ENCODE measurements at regions not wholly inside any gene's neighbourhood (a gene's known extent, or its start where the extent isn't known, plus 50 kb on each side); places are given as distances from the start of the nearest gene placed in this dataset.
"Not testable (repeated sequence)": the region's sequence is repeated elsewhere in the genome, so short reads cannot be mapped to it uniquely, and the experiment has no call there.

DNA sequence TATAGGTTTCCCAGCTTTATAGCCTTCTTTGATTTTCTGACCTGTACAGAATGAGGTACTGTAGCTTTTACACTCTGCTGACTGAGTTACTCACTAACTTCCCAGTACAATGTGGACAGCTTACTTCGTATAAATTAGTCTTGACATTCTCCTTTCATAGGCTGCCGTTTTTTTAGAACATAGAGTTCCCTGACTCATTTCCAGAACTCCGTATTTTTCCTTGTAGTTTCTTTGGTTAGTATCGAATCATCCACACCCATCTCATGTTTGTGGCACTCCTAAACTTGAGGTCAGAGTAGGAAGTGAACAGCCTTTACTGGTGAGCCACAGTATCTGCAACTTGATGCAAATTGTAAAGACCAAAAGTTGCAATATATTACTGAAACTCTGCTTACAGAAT, 303.9 kb downstream of the SLITRK5 start:
- DNase-seq (ENCODE audit: low read depth in 2 of 2, low spot score in 1 of 2), result no peak

DNA sequence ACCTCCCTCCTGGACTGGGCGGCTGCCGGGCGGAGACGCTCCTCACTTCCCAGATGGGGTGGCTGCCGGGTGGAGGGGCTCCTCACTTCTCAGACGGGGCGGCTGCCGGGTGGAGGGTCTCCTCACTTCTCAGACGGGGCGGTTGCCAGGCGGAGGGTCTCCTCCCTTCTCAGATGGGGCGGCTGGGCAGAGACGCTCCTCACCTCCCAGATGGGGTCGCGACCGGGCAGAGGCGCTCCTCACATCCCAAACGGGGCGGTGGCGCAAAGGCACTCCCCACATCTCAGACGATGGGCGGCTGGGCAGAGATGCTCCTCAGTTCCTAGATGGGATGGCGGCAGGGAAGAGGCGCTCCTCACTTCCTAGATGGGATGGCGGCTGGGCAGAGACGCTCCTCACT, 305.5 kb downstream of the SLITRK5 start:
- DNase-seq (ENCODE audit: low read depth in 2 of 2, low spot score in 1 of 2), result not testable (repeated sequence)

DNA sequence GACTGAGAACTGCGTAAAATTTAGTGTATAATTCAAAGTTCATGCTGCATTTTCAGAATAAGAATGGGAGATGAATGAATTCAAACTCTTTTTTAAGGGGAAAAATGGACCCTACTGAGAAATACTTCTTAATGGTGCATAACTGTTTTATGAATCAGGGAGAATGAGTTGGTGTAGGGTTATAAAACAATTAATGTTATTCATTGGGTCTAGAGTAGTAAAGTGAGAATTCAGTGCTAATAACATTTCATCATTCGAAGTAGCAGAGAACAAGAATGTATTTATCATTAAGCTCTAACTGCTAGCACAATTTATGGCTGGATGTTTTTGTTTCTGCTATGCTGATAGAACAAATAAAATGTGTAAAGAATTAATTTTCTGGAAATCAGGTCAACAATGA, 310.2 kb downstream of the SLITRK5 start:
- DNase-seq (ENCODE audit: low read depth in 2 of 2, low spot score in 1 of 2), result no peak

DNA sequence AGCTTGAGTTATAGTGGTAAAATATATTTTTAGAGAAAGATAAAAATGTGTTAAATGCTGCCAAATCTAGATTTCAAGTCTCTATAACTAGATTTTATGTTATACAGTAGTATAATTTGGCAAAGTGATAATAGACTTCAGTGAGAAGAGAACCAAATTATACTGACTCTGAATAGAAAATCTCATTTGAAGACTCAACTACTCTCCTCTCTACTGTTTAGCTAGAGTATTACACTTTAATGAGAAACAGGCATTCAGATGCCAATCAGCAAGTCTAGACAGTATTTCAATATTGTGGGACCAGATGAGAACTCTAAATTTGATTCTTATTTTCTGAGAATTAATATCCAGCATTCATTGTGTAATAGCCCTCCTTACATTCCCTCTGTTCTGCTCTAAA, 311.2 kb downstream of the SLITRK5 start:
- no peak for DNase-seq (ENCODE audit: low read depth in 2 of 2, low spot score in 1 of 2)

DNA sequence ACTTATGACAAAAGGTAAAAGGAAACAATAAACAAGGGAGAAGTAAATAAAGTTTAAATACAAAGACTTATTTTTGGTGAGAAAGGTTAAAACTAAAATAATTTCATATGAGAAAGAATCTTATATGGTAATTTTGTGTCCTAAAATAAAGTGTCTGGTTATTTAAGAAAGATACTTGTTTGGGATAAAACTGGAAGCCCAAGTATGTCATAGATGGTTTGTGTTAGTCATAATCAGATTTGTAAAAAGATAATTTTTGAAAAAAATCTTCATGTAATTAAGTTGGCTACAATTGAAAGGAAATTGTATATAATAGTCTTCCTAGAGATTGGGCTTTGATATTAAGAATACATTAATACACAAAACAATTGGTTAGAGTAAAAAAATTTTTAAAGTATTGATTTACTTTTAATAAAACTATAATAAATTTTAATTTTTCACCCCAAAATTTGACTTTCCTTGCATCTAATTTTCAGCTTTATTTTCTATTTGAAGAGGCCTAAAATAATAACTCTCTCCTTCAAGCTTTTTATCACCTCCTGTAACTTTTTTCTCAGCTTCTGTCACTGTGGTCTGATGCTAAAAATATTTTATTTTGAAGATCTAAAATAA, 315.6 kb downstream of the SLITRK5 start:
- no peak for DNase-seq (ENCODE audit: low read depth in 2 of 2, low spot score in 1 of 2)

DNA sequence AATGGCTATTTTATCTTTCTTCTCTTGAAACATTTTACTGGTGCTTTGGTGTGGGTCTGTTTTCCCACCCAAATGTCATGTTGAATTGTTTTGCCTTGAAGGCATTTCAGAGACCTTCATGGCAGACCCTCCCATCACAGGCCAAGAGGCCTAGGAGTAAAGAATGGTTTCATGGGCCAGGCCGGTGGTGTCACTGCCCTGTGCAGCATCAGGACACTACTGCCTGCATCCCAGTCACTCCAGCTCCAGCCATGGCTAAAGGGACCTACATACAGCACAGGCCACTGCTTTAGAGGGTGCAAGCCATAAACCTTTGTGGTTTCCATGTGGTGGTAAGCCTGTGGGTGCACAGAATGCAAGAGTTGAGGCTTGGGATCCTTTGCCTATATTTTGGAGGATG, 326.9 kb downstream of the SLITRK5 start:
- no peak for DNase-seq (ENCODE audit: low read depth in 2 of 2, low spot score in 1 of 2)

DNA sequence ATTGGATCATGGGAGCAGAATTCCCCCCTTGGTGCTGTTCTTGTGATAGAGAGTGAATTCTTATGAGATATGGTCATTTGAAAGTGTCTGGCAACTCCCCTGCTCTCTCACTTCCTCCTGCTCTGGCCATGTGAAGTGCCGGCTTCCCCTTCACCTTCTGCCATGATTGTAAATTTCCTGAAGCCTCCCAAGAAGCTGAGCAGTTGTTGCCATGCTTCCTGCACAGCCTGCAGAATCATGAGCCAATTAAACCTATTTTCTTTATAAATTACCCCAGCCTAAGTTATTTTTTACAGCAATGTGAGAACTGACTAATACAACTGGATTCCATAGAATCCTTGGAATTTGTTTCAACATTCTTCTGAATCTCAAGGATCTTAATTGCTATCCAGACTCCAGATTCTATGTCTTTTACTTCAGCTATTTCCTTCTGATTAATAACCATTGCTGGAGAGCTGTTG, 328.1 kb downstream of the SLITRK5 start:
- no peak for DNase-seq (ENCODE audit: low read depth in 2 of 2, low spot score in 1 of 2)

DNA sequence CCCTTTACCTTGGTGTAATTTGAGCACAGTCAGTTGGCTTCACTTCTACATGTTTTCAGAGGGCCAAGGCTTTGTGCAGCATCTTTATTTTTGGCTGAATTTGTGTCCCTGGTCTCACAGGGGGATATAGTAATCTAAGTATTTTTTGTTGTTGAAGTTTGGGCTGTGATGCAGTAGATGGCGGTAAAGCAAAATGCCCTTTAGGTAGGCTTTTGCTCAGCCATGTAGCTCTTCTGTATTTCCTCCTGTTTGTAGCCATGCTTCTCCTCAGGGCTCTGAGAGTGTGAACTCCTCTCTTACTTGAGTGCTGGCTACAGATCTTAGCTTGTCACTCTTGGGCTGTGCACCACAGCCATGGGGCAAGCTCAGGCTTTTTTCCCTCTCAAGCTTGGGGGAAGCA, 328.6 kb downstream of the SLITRK5 start:
- DNase-seq (ENCODE audit: low read depth in 2 of 2, low spot score in 1 of 2), result no peak

DNA sequence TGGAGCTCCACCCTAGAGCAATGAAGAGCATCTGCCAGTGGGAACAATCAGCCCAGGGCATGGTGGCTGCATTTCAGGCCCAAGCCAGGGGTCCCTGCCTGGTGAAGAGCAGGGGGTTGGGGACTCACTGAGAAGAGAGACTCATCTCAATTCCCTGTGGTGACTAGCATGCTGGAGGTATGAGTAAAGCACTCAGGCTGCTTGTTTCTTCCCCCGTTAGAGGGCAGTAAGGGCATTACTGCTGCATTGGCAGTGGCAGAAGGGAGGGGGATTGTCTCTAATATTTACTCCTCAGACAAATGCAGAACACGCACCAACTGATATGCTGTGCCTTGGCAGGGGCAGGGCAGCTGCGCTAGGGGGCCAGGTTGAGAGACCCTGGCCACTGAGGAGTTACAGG, 329.1 kb downstream of the SLITRK5 start:
- DNase-seq (ENCODE audit: low read depth in 2 of 2, low spot score in 1 of 2), result no peak

DNA sequence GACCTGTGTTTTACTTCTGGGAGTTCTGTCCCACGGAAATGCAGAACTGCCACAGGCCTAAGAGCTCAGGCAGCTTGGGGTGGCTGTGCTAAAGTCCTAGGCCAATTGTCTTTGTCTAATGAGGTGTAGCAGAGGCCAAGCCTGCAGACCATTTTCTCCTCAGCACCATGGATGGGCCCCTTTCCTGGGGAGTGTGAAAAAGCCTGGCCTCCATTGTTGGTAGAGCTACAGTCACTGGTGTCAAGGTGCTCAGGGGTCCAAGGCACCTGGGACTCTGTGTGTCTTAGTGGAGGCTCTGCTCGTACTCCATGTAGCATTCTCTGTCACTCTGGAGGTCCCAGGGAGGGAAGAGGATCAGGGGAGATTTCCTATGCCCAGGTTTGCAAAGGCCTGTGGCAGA, 329.6 kb downstream of the SLITRK5 start:
- DNase-seq (ENCODE audit: low read depth in 2 of 2, low spot score in 1 of 2), result no peak

DNA sequence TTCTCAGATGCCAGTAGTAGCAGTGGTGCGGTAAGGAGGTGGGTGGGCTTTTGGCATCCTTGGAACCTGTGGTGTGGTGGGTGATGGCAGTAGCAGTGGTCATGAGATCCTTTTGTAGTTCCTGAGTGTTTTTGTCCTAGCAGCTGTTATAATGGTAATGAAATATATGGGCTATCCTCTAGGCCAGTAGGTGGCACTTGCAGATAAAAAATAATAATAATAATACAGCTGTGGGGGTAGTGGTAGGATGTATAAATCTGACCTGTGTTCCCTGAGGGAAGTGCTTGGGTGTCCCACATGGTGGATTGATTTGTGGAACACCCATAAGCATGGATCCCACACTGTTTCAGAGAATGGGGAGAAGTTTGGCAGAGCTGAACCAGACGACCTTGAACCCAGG, 334.0 kb downstream of the SLITRK5 start:
- no peak for DNase-seq (ENCODE audit: low read depth in 2 of 2, low spot score in 1 of 2)

DNA sequence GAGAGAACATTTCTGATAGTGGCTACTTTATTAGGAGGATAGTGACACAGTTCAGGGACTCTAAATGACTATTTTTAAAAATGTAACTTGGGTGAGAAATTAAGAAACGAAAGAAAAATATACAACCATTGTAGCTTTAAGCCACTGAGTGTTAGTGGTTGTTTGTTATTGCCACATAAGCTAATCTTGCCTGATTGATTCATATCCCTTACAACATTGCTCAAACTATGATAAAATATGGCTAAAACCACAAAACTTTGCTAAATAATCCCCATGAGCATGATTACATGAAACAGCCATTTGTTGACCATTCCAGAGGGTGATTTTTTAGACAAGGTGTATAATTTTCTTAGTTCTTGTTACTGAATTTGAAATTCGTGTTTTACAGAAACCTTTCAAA, 343.4 kb downstream of the SLITRK5 start:
- DNase-seq (ENCODE audit: low read depth in 2 of 2, low spot score in 1 of 2), result no peak

DNA sequence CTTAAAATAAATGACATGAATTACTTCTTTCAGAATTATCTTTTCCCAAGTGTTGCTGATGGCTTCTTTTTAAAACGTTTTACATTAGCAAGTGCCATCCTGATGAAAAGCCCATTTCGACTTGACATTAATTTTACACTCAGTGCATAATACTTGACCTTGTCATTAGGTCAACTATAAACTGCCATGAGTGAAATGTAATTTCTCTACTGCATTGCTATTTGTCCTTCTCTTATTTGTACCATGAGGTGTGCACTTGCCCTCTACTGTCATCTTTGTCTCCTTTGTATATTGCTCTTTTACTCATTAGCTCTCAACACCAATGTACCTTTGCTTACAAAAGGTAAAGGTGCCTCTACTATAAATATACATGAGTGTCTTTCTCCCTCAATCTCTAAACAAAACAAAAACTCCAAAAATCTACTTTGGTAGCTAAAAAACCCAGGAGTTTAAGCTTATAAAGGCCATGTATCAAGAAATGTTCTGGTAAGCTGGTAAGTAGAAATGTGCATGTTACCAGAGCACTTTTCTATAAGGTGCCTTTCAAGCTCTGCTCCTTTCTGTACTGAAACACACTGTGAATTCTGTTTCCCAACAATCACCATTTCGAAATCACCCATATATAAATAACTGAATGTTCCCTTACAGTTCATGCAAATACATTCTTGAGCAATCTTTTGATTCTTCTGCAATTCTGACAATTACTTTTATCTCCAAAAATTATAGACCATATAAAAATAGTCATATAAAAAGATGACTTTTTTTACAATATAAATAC, 351.4 kb downstream of the SLITRK5 start:
- no peak for DNase-seq (ENCODE audit: low read depth in 2 of 2, low spot score in 1 of 2)

DNA sequence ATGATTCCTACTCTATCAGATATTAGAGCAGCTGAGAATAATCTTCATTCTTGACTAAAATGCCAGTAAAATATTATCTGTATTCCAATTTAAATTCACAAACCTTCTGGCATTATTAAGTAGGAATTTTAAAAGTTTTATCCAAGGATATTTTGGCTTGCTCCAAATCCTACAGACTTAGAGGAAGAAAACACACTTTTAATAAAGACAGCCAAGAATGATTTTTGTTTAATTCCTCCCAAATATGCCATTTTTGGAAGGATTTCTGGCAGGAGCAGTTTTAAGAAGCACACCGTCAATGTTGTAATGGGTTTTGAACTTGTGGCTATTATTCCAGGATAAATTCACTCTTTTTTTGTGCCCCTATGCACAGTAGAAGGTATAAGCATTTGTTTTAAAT, 355.1 kb downstream of the SLITRK5 start:
- DNase-seq (ENCODE audit: low read depth in 2 of 2, low spot score in 1 of 2), result no peak

DNA sequence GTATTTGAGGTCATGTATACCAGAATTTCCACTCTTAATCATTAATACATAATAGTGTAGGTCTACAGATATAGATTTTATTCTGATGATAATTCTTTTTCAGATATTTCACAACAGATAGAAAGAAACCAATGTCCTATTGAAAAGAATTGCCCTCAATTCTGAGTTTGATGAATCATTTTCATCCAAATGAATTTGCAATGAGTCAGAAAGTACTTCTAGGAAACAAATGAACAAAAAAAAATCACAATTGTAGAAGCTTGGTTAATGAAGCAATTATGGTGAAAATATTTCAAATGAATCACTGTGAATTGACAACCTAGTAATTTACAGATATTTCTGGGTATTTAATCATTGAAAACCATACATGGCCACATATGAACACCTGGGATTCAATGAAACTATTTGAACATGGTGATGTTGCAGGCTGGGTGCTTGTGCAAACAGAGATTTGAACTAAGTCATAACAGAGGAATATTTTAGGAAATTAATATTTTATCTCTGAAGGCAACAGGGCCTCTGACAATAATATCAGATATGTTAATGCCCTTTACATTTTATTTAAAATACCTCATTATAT, 360.9 kb downstream of the SLITRK5 start:
- DNase-seq (ENCODE audit: low read depth in 2 of 2, low spot score in 1 of 2), result no peak

DNA sequence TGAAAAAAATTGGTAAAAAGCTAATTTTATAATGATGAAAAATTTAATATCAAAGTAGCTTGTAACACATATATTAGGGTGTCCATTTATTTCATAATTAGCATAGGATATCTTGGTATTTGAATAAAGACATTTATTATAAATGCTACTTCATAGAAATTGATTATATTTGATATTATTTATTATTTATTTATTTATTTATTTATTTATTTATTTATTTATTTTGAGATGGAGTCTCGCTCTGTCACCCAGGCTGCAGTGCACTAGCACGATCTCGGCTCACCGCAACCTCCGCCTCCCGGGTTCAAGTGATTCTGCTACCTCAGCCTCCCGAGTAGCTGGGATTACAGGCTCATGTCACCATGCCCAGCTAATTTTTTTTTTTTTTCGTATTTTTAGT, 365.0 kb downstream of the SLITRK5 start:
- DNase-seq (ENCODE audit: low read depth in 2 of 2, low spot score in 1 of 2), result not testable (repeated sequence)

DNA sequence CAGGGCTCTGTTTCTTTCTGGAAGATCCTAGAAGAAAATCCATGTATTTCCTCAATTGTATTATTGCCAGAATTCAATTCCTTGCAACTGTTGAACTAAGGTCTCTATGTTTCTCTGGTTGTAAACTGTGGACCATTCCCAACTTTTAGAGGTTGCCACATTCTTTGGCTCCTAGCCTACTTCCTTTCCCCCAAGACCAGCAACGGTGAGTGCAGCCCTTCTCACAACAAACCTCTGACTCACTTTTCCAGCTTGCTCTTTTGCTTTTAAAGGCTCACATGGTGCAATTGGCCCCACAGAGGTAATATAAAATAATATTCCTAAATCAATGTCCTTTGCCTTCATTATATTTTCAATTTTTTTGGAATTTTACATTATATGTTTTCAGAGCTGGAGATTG, 371.3 kb downstream of the SLITRK5 start:
- no peak for DNase-seq (ENCODE audit: low read depth in 2 of 2, low spot score in 1 of 2)

DNA sequence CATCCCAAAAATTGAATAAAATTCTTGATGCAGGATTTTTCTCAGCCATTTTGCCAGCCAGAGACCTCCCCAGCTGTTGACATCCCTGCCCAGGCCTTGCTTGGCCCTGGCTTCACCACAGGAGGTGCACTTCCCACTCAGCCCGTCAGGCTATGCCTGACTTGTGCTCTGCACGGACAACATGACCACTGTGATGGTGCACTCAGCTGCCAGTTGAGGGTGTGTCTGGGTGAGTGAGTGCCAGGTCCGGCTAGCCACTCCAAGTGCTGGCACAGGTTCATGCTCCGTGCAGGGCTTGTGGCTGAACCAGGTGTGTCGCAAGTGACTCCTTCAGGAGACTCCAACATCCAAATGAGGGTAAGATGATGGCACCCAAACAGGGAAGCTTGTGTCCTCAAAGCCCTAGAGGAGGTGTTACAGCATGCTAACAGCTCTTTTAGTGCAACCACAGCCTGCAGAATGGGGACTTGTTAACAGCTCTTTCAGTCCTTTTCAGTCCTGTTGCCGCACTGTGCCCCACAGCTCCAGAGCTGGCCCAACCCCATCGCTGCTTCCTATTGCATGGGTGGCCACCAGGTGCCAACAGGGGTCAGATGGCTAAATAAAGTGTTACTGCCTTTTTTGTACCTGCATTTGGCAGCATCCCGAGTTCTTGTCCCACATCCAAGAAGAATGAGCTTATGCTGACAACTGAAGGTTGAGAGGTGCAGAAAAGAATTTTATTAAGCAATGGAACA, 380.7 kb downstream of the SLITRK5 start:
- no peak for DNase-seq (ENCODE audit: low read depth in 2 of 2, low spot score in 1 of 2)

DNA sequence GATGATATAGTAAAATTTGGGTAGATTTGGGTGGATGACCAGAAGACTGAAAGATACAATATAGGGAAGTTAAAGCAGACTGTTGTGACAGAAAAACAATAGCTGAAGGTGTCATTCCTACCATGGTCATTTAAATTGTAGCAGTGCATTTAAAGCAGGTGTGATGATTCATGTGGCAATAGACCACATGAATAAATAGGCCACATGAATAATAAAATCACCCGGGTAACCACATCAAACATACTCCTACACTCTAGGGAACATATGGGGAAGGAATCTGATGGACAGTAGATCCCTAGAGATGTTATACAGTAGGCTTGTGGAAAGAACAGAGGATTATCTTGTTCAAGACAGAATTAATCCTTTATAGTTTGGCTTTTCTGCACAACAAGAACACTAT, 392.6 kb downstream of the SLITRK5 start:
- no peak for DNase-seq (ENCODE audit: low read depth in 2 of 2, low spot score in 1 of 2)

DNA sequence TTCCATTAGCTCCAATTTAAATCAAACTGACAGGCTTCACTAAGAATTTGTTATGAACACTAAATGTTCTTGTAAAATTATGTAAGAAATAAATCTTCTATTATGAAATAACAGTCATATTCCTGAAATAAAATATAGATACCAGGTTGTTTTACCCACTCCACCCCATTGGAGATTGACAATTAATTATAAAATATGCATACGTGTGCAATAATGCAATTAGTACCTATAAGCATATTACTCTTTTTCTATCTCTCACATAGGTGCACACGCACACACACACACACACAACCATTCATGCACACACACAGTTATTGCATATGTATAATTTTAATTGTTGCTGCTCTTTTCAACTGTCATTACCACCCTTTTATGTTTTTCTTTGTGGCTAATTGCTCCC, 395.7 kb downstream of the SLITRK5 start:
- DNase-seq (ENCODE audit: low read depth in 2 of 2, low spot score in 1 of 2), result no peak

DNA sequence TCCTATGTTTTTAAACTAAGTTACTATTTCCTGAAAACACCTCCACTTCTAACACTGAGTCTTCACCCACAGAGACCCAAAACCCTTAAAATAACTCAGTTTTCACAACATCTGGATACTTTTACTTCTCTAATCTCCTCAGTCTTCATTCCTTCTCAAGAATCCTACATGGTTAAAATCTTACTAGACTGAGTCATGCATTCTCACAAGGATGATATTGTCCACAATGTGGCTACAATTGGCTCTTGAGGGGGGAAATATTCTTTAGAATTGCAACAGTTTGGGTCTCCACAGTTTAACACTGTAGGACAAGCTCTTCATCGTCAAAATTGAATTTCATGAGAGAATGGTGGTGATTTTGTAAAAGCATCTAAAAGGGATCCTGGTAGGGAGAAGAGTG, 397.1 kb downstream of the SLITRK5 start:
- no peak for DNase-seq (ENCODE audit: low read depth in 2 of 2, low spot score in 1 of 2)

DNA sequence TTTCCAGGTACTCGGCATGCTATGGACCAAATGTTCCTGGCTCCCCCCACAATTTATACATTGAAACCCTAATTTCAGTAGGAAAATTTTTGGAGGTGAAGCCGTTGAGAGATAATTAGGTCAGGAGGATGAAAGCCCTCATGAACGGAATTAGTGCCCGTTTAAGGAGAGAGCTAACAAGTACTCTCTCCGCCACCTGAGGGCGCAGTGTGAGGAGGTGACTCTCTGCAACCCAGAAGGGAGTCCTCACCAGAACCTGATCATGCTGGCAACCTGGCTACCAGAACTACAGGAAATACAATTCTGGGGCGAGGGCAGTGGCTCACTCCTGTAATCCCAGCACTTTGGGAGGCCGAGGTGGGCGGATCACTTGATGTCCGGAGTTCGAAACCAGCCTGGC, 397.8 kb downstream of the SLITRK5 start:
- no peak for DNase-seq (ENCODE audit: low read depth in 2 of 2, low spot score in 1 of 2)
